HG02678 (cell line): ENCODE measurements at regions not wholly inside any gene's neighbourhood (a gene's known extent, or its start where the extent isn't known, plus 50 kb on each side); places are given as distances from the start of the nearest gene placed in this dataset.

Experiments
- ATAC-seq: cut with Tn5 transposase; IDR thresholded peaks from one replicate; pipeline ENCODE4 v1.9.1; 2021; ENCODE audit warnings: mild to moderate bottlenecking, moderate library complexity; ENCODE audit not compliant: unreplicated experiment

- ATAC-seq: no peak
These were observed 498.5 kb upstream of the ZFHX3 start for GRCh38 chr16:73546341-73546845.

- ATAC-seq: no peak
These were observed 497.8 kb upstream of the ZFHX3 start for GRCh38 chr16:73545755-73546154.

- no peak for ATAC-seq
These were observed 497.4 kb upstream of the ZFHX3 start for GRCh38 chr16:73545290-73545689.

- no peak for ATAC-seq
These were observed 496.9 kb upstream of the ZFHX3 start for GRCh38 chr16:73544826-73545225.

GRCh38 chr16:73543970-73544599 lies 496.2 kb upstream of the ZFHX3 start:
- ATAC-seq: no peak

GRCh38 chr16:73543331-73543969 lies 495.5 kb upstream of the ZFHX3 start:
- ATAC-seq: no peak

GRCh38 chr16:73542885-73543284 lies 495.0 kb upstream of the ZFHX3 start:
- ATAC-seq: no peak

- ATAC-seq: no peak
These were observed 490.0 kb upstream of the ZFHX3 start for GRCh38 chr16:73537921-73538320.

- no peak for ATAC-seq
These were observed 489.0 kb upstream of the ZFHX3 start for GRCh38 chr16:73536931-73537330.

- ATAC-seq: no peak
These were observed 483.1 kb upstream of the ZFHX3 start for GRCh38 chr16:73531021-73531420.

GRCh38 chr16:73530529-73530928 lies 482.6 kb upstream of the ZFHX3 start:
- no peak for ATAC-seq

GRCh38 chr16:73529303-73530012 lies 481.5 kb upstream of the ZFHX3 start:
- ATAC-seq: no peak

GRCh38 chr16:73527187-73527586 lies 479.3 kb upstream of the ZFHX3 start:
- ATAC-seq: no peak

- no peak for ATAC-seq
These were observed 478.3 kb upstream of the ZFHX3 start for GRCh38 chr16:73526011-73526804.

- ATAC-seq: no peak
These were observed 475.3 kb upstream of the ZFHX3 start for GRCh38 chr16:73523209-73523608.

GRCh38 chr16:73521499-73521898 lies 473.6 kb upstream of the ZFHX3 start:
- ATAC-seq: no peak

- no peak for ATAC-seq
These were observed 467.7 kb upstream of the ZFHX3 start for GRCh38 chr16:73515616-73516015.

- no peak for ATAC-seq
These were observed 462.9 kb upstream of the ZFHX3 start for GRCh38 chr16:73510852-73511251.

- no peak for ATAC-seq
These were observed 458.7 kb upstream of the ZFHX3 start for GRCh38 chr16:73506568-73507056.

GRCh38 chr16:73505577-73505976 lies 457.6 kb upstream of the ZFHX3 start:
- no peak for ATAC-seq
